Psoas muscle (tissue), 7 donors: ENCODE measurements at regions not wholly inside any gene's neighbourhood (a gene's known extent, or its start where the extent isn't known, plus 50 kb on each side); places are given as distances from the start of the nearest gene placed in this dataset.

Source experiments
- ATAC-seq, 4 donors: fragments of 200-7000 bp; cut with Tn5 transposase; one replicate each; pipeline ENCODE4 v1.9.1; 2020; ENCODE audit warnings: moderate library complexity in 3 of 4, mild to moderate bottlenecking in 2 of 4
- DNase-seq, 2 donors: peaks; one replicate each; pipeline ENCODE4 v3.0.0-alpha.2; 2020
- H3K27ac ChIP-seq: fragments of 200-600 bp; one replicate; pipeline ENCODE4 v1.8.0; 2022
- H3K27me3 ChIP-seq, 3 donors: fragments of 200-600 bp in 1 of 3; one replicate each; pipeline versions ENCODE4 v1.6.1 to v1.8.0; 2013 to 2022; ENCODE audit warnings: low read length in 2 of 3, mild to moderate bottlenecking in 2 of 3, moderate library complexity in 1 of 3; ENCODE audit not compliant: insufficient read depth in 3 of 3
- H3K36me3 ChIP-seq, 2 donors: fragments of 200-600 bp in 1 of 2; one replicate each; pipeline versions ENCODE4 v1.6.1 to v1.8.0; 2013 to 2022; ENCODE audit warnings: low read depth in 1 of 2, mild to moderate bottlenecking in 1 of 2, moderate library complexity in 1 of 2; ENCODE audit not compliant: insufficient read depth in 1 of 2
- H3K4me1 ChIP-seq: fragments of 200-600 bp; one replicate; pipeline ENCODE4 v1.8.0; 2022
- H3K4me3 ChIP-seq: fragments of 200-600 bp; one replicate; pipeline ENCODE4 v1.8.0; 2022; ENCODE audit warnings: mild to moderate bottlenecking
- H3K9me3 ChIP-seq: fragments of 200-600 bp; one replicate; pipeline ENCODE4 v1.8.0; 2022
- WGBS, 3 donors: extraction: QIAGEN DNeasy Blood & Tissue Kit; methylation state at CpG; one replicate each; pipeline versions ENCODE4 v1.1.6 to v1.1.7; 2013; 5-methylcytosine and 5-hydroxymethylcytosine counted together
- intact Hi-C, 2 donors: fragments of 100-400 bp; cut with DNase I; formaldehyde crosslinking; loops; one replicate each; pipeline versions ENCODE4 v1.11.0 to v1.14.2; 2022
- TF ChIP-seq, protein P1 (sequence below): fragments of 200-600 bp; IDR thresholded peaks from one replicate; pipeline ENCODE4 v1.8.0; 2022; ENCODE audit warnings: antibody characterized with exemption
- donor health status: healthy with polysubstance abuse.
- donor health status: DM: no; HTN: no; CAD: no; lungs with moderate emphysema.
- donor health status: Bipolar disorder and iron deficiency.
- donor health status: healthy.
- donor health status: DM: yes; HTN: yes; CAD: no.
- donor health status: DM: no; HTN: no; CAD: no.
- donor health status: DM: yes; HTN: yes; CAD: no.

DNA sequence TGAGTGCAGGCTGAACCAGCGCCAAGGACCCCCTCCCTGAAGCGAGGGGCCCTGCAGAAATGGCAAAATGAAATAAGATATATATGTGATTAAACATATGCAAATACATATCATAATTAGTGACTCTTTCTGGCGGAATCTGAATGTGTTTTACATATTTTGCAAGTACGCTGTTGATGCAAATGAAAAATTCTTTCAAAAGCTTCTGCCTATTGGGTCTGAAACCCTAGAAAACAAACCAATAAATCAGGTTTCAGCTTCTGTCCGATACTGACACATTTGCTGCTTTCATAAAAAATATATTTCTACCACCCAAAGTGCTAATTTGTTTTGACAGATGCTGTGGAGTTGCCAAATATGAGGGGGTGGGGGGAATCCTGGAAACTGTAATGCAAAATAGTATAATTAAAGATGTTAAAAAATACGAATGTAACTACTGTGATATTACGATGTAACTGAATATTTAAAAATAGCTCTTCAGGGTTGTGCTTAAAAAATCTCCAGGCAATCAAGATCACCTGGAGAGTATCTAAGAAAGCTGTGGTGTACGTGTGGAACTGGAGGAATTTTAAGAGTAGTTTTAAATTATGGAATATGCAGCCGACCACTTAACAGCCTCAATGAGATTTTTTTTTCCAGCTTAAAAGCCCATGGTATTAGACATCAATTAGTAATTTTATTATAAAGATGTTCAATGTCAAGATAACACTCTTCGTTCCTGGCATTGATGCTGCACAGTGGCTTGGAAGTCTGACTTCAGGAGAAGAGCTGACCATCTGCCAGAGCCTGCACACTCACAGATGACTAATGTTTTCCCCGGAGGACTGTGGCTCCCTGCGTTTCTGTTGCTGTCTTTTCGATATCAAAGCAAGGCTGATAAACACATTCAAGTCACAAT is 122.2 kb upstream of the RCN1 start:
- Histone ChIP-seq H3K36me3 (no peaks in the 10 kb centered on the region), H3K9me3 (no peaks in the 10 kb centered on the region), H3K4me3 (no peak overlapping the region), H3K4me1 (no peaks in the 10 kb centered on the region), H3K27ac (no peak overlapping the region), H3K27me3 (peaks cover 0 to 3% (median 0%) of the 10 kb centered on the region in 3 donors)
- intact Hi-C loops = no loop called here
- DNase-seq = no peak
- no peak for ATAC-seq
- WGBS, 3 donors = 48 to 50% (median 48%) methylated on average over 13 of the region's 13 CpGs
- TF ChIP-seq, protein P1, sequence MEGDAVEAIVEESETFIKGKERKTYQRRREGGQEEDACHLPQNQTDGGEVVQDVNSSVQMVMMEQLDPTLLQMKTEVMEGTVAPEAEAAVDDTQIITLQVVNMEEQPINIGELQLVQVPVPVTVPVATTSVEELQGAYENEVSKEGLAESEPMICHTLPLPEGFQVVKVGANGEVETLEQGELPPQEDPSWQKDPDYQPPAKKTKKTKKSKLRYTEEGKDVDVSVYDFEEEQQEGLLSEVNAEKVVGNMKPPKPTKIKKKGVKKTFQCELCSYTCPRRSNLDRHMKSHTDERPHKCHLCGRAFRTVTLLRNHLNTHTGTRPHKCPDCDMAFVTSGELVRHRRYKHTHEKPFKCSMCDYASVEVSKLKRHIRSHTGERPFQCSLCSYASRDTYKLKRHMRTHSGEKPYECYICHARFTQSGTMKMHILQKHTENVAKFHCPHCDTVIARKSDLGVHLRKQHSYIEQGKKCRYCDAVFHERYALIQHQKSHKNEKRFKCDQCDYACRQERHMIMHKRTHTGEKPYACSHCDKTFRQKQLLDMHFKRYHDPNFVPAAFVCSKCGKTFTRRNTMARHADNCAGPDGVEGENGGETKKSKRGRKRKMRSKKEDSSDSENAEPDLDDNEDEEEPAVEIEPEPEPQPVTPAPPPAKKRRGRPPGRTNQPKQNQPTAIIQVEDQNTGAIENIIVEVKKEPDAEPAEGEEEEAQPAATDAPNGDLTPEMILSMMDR = no peak

- no peaks in the 10 kb centered on the region for H3K4me1 ChIP-seq
- H3K27ac ChIP-seq = no peak overlapping the region
- ATAC-seq (no peak), DNase-seq (no peak)
- no peak overlapping the region for H3K4me3 ChIP-seq
- WGBS, 3 donors = 44 to 54% (median 53%) methylated on average over 7 of the region's 7 CpGs
- no peaks in the 10 kb centered on the region for H3K9me3 ChIP-seq
- intact Hi-C loops = no loop called here
- H3K27me3 ChIP-seq = no peaks in the 10 kb centered on the region
- no peaks in the 10 kb centered on the region for H3K36me3 ChIP-seq
- TF ChIP-seq, protein P1 = no peak
Observed at GRCh38 chr11:31967404-31968130, 123.3 kb upstream of the RCN1 start.

- intact Hi-C loops = no loop called here
- no peak for ATAC-seq
Observed at GRCh38 chr11:31966846-31967245, 124.0 kb upstream of the RCN1 start.

DNA sequence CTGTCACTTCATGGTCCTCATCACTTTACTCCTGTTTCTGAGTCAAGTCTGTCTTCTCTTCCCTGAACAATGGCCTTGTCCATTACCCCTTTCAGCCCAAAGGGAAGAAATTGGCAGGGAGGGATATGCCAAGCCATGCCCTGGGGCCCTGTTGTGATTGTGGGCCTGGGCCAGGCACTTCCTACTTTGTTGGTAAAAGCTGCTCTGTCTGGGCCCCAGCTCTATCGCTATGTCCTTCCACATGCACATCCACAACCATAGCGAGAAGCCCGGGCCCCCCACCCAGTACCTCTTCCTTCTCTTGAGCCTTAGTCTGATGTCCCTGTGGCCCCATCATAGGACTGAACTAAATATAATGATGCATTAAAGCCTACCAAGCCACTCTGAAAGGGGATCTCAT is 126.7 kb upstream of the RCN1 start:
- H3K9me3 ChIP-seq = no peaks in the 10 kb centered on the region
- H3K4me3 ChIP-seq = no peak overlapping the region
- H3K4me1 ChIP-seq = no peaks in the 10 kb centered on the region
- WGBS, 3 donors = 65 to 81% (median 77%) methylated on average over 3 of the region's 3 CpGs
- DNase-seq = no peak
- TF ChIP-seq, protein P1 = no peak
- H3K27me3 ChIP-seq = no peaks in the 10 kb centered on the region
- no peak overlapping the region for H3K27ac ChIP-seq
- intact Hi-C loops = no loop called here
- no peak for ATAC-seq
- H3K36me3 ChIP-seq = no peaks in the 10 kb centered on the region

More at GRCh38 chr11:31966846-31967245, 124.0 kb upstream of the RCN1 start:
- H3K4me3 ChIP-seq = no peak overlapping the region
- H3K4me1 ChIP-seq = no peaks in the 10 kb centered on the region
- H3K27ac ChIP-seq = no peak overlapping the region
- no peak for DNase-seq
- TF ChIP-seq, protein P1 = no peak
- no peaks in the 10 kb centered on the region for H3K36me3 ChIP-seq
- no peaks in the 10 kb centered on the region for H3K9me3 ChIP-seq
- WGBS, 3 donors = 73 to 82% (median 76%) methylated on average over 9 of the region's 9 CpGs
- H3K27me3 ChIP-seq = no peaks in the 10 kb centered on the region
